SU-DHL-6 (cell line): ENCODE measurements at regions not wholly inside any gene's neighbourhood (a gene's known extent, or its start where the extent isn't known, plus 50 kb on each side); places are given as distances from the start of the nearest gene placed in this dataset.

ENCODE experiments used
- H2AFZ ChIP-seq: fragments of 200-600 bp; sonication (generic); 2 replicates; pipeline ENCODE4 v1.6.1; 2014; ENCODE audit warnings: low read depth, mild to moderate bottlenecking, moderate library complexity, mixed read lengths, antibody characterized with exemption, low read length; ENCODE audit not compliant: severe bottlenecking
- H3F3A ChIP-seq: fragments of 200-600 bp; shearing (Covaris generic); 2 replicates; pipeline ENCODE4 v1.6.0; 2016; ENCODE audit warnings: antibody characterized with exemption, mild to moderate bottlenecking; ENCODE audit not compliant: insufficient read depth
- H3K27ac ChIP-seq: fragments of 200-600 bp; sonication (generic); 2 replicates; pipeline ENCODE4 v1.5.1; 2016; ENCODE audit warnings: low read depth, mild to moderate bottlenecking, low read length, moderate library complexity, mixed read lengths
- H3K27me3 ChIP-seq: fragments of 200-600 bp; sonication (generic), shearing (Covaris generic); 2 replicates; pipeline ENCODE4 v1.6.0; 2014; ENCODE audit warnings: mild to moderate bottlenecking, low read length
- H3K36me3 ChIP-seq: fragments of 200-600 bp; sonication (generic); 2 replicates; pipeline ENCODE4 v1.6.1; 2014; ENCODE audit warnings: mild to moderate bottlenecking, low read length, mixed read lengths
- H3K4me2 ChIP-seq: fragments of 300-600, 200-600 bp; shearing (Covaris generic), sonication (generic); 2 replicates; pipeline ENCODE4 v1.6.0; 2014; ENCODE audit warnings: low read length, low read depth, mild to moderate bottlenecking; ENCODE audit not compliant: poor library complexity, severe bottlenecking
- H3K4me3 ChIP-seq: fragments of 200-600 bp; sonication (generic); 2 replicates; pipeline ENCODE4 v1.5.1; 2014; ENCODE audit warnings: antibody characterized with exemption, low read length, mild to moderate bottlenecking, mixed read lengths; ENCODE audit not compliant: insufficient read depth, poor library complexity, severe bottlenecking
- H3K79me2 ChIP-seq: fragments of 200-600 bp; sonication (generic); 2 replicates; pipeline ENCODE4 v1.6.1; 2014; ENCODE audit warnings: mild to moderate bottlenecking, low read length, moderate library complexity; ENCODE audit not compliant: insufficient read depth
- H3K9ac ChIP-seq: fragments of 200-600 bp; sonication (generic); 2 replicates; pipeline ENCODE4 v1.7.0; 2014; ENCODE audit warnings: mild to moderate bottlenecking, low read length
- H3K9me2 ChIP-seq: fragments of 200-600 bp; sonication (generic); replicated peaks from 2 replicates; pipeline ENCODE4 v1.6.1; 2014; ENCODE audit warnings: low read length; ENCODE audit not compliant: insufficient read depth
- H3K9me3 ChIP-seq: fragments of 200-600 bp; sonication (generic); 2 replicates; pipeline ENCODE4 v1.6.1; 2014; ENCODE audit warnings: low read length, mixed read lengths; ENCODE audit not compliant: insufficient read depth
- H4K20me1 ChIP-seq: fragments of 200-600 bp; sonication (generic); 2 replicates; pipeline ENCODE4 v1.6.1; 2014; ENCODE audit warnings: low read depth, mild to moderate bottlenecking, antibody characterized with exemption, low read length, moderate library complexity, mixed read lengths
- EZH2phosphoT487 ChIP-seq: fragments of 200-600 bp; sonication (generic), shearing (Covaris generic); conservative IDR thresholded peaks from 2 replicates; pipeline ENCODE4 v1.6.1; 2018; ENCODE audit warnings: mild to moderate bottlenecking, antibody characterized with exemption, low read length, moderate library complexity, mixed read lengths
- TF ChIP-seq, protein P1 (sequence below): fragments of 200-600 bp; sonication (generic); IDR thresholded peaks from one replicate; pipeline ENCODE4 v1.5.1; 2017; ENCODE audit warnings: antibody characterized with exemption, mild to moderate bottlenecking, low read length, moderate library complexity; ENCODE audit not compliant: insufficient read depth, poor library complexity, severe bottlenecking

DNA sequence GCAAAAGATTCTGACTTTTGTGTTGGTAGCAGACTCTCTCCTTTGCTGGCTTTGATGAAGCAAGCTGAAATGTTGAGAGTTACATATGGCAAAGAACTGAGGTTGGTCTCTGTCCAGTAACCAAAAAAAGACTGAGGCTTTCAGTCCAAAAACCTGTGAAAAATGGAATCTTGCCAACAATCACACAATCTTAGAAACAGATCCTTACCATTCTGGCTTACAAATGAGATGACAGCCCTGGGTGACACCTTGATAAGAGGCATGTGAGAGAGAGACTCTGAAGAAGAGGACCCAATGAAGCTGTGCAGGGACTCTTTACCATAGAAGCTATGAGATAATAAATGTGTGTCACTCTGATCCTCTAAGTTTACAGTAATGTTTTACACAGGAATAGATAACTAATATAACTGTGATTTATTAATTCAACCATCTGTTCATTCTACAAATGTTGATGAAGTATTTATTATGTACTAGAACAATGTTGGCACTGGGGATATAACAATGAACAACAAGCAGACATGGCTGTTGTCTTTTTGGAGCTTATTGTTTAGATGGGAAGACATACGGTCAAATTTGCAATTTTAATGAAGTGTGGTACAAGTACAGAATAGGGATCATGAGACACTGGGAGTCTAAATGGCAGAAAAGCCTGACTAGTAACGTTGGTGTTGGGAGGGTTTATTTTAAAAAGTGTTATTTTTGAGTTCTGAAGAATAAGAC lies 251.0 kb downstream of the OLFM3 start:
- no peaks in the 10 kb centered on the region for H3K9me2 ChIP-seq
- H4K20me1 ChIP-seq: no peaks in the 10 kb centered on the region
- no peaks in the 10 kb centered on the region for H3K79me2 ChIP-seq
- H3K27ac ChIP-seq: no peak overlapping the region
- H3K9me3 ChIP-seq: no peaks in the 10 kb centered on the region
- H3F3A ChIP-seq: no peaks in the 10 kb centered on the region
- no peak for TF ChIP-seq EZH2phosphoT487
- TF ChIP-seq, protein P1, sequence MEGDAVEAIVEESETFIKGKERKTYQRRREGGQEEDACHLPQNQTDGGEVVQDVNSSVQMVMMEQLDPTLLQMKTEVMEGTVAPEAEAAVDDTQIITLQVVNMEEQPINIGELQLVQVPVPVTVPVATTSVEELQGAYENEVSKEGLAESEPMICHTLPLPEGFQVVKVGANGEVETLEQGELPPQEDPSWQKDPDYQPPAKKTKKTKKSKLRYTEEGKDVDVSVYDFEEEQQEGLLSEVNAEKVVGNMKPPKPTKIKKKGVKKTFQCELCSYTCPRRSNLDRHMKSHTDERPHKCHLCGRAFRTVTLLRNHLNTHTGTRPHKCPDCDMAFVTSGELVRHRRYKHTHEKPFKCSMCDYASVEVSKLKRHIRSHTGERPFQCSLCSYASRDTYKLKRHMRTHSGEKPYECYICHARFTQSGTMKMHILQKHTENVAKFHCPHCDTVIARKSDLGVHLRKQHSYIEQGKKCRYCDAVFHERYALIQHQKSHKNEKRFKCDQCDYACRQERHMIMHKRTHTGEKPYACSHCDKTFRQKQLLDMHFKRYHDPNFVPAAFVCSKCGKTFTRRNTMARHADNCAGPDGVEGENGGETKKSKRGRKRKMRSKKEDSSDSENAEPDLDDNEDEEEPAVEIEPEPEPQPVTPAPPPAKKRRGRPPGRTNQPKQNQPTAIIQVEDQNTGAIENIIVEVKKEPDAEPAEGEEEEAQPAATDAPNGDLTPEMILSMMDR: no peak
- no peaks in the 10 kb centered on the region for H3K36me3 ChIP-seq
- no peak overlapping the region for H3K4me2 ChIP-seq
- H3K27me3 ChIP-seq: no peaks in the 10 kb centered on the region
- H2AFZ ChIP-seq: no peak overlapping the region
- H3K4me3 ChIP-seq: no peak overlapping the region
- H3K9ac ChIP-seq: no peak overlapping the region

DNA sequence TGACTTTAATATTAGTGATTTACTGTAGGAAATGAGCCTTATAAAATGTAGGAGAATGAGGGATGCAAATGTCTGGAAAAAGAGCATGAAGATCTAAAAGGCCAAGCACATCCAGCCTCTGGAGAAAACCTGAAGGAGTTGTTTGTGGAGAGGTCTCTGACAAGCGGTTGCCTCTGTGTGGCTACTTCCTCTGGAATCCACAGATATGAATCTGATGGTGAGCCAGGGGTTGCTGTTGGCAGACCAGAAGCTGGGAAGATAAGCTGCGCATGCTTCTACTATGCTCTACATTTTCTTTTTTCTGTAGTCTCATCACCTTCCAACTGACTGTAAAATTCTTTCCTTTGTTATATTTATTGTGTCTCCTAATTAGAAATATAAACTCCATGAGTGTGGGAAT lies 248.6 kb downstream of the OLFM3 start:
- Histone ChIP-seq H4K20me1 (no peaks in the 10 kb centered on the region), H3K4me2 (no peak overlapping the region), H3K9me3 (no peaks in the 10 kb centered on the region), H3K27me3 (no peaks in the 10 kb centered on the region), H3F3A (no peaks in the 10 kb centered on the region), H2AFZ (no peak overlapping the region), H3K9me2 (no peaks in the 10 kb centered on the region), H3K79me2 (no peaks in the 10 kb centered on the region), H3K27ac (no peak overlapping the region), H3K4me3 (no peak overlapping the region), H3K9ac (no peak overlapping the region), H3K36me3 (no peaks in the 10 kb centered on the region)
- TF ChIP-seq, protein P1: no peak
- TF ChIP-seq EZH2phosphoT487: no peak
